ENCODE measurements at regions not wholly inside any gene's neighbourhood (a gene's known extent, or its start where the extent isn't known, plus 50 kb on each side); places are given as distances from the start of the nearest gene placed in this dataset.

DNA sequence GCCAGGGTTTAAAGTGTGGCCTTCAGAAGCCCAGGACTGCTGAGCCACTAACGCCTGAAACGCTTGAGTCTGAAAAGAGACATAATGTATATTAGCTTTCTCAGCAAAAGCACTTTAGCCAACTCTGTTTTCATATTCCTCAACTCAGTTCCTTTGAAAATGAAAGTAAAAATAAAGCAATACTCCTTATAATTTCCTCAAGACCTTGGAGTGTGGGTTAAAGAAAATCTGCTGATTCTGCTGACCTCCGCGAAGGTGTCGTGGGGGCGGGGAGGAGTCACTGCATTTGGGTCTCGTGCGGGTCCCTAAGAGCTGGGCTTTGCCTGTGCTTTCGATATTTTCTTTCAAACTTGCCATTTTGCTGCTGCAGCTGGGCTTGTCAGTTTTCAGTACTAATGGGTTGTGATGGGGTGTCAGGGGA is 142.2 kb upstream of the ARID1B start:
- BruUV-seq (replicated peaks) = no TSS peak
- ChIA-PET RAD21 (ENCODE audit: low non-redundant PET in 1 of 2, low total read pairs in 2 of 2, uncharacterized antibody in 2 of 2, unreplicated experiment in 2 of 2) (no interaction called here), POLR2A (no interaction called here), CTCF (no interaction called here)
- TF ChIP-seq EGR1 (IDR thresholded peaks at IDR 0.05; ENCODE audit: low read depth) = no peak
- TF ChIP-seq ELF1 (IDR thresholded peaks at IDR 0.05; ENCODE audit: borderline replicate concordance, low read depth) = no peak
- no peak for TF ChIP-seq RAD21 (IDR thresholded peaks at IDR 0.05; ENCODE audit: low read depth)
- TF ChIP-seq CTCF (IDR thresholded peaks at IDR 0.05 in 2 of 3, conservative IDR thresholded peaks at IDR 0.05 in 1 of 3; ENCODE audit: borderline replicate concordance in 1 of 3, insufficient read depth in 1 of 3, low read depth in 2 of 3, low read length in 2 of 3) = no peak
- TF ChIP-seq CBX3 (IDR thresholded peaks at IDR 0.05; ENCODE audit: low read depth) = no peak
- no peak for TF ChIP-seq FOSL1 (IDR thresholded peaks at IDR 0.05; ENCODE audit: low read depth)
- TF ChIP-seq, protein P1, sequence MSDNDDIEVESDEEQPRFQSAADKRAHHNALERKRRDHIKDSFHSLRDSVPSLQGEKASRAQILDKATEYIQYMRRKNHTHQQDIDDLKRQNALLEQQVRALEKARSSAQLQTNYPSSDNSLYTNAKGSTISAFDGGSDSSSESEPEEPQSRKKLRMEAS (IDR thresholded peaks at IDR 0.05) = no peak
- TF ChIP-seq SP1 (IDR thresholded peaks at IDR 0.05; ENCODE audit: low read depth) = no peak
- no peak for TF ChIP-seq ZNF274 (IDR thresholded peaks at IDR 0.05; ENCODE audit: low read depth, low read length)
- TF ChIP-seq REST (IDR thresholded peaks at IDR 0.05; ENCODE audit: low read depth) = no peak
- TF ChIP-seq POLR2AphosphoS5 (IDR thresholded peaks at IDR 0.05; ENCODE audit: low read depth, low read length) = no peak
- no peak for TF ChIP-seq ZBTB33 (IDR thresholded peaks at IDR 0.05; ENCODE audit: extremely low read depth, insufficient replicate concordance, low read length)
- TF ChIP-seq SIN3A (IDR thresholded peaks at IDR 0.05; ENCODE audit: low read depth) = no peak
- Histone ChIP-seq H4K20me1 (ENCODE audit: insufficient read depth) (no peaks in the 10 kb centered on the region), H3K4me3 (replicated peaks in 1 of 2; ENCODE audit: low read depth in 1 of 2, low read length in 2 of 2) (no peak overlapping the region), H3K36me3 (ENCODE audit: control insufficient read depth in 1 of 2, insufficient read depth in 2 of 2, low read length in 2 of 2) (no peaks in the 10 kb centered on the region), H2AFZ (ENCODE audit: low read depth, low read length, poor library complexity, severe bottlenecking) (no peak overlapping the region), H3K4me1 (ENCODE audit: control insufficient read depth in 1 of 2, insufficient read depth in 2 of 2, low read length in 2 of 2) (no peaks in the 10 kb centered on the region), H3K27me3 (ENCODE audit: insufficient read depth, low read length) (no peaks in the 10 kb centered on the region), H3K9me3 (ENCODE audit: control insufficient read depth in 1 of 2, insufficient read depth in 1 of 2, low read depth in 1 of 2, low read length in 2 of 2) (no peaks in the 10 kb centered on the region), H3K9ac (ENCODE audit: low read length) (no peak overlapping the region), H3K27ac (ENCODE audit: low read depth, low read length) (no peak overlapping the region), H3K79me2 (ENCODE audit: insufficient read depth, low read length) (no peaks in the 10 kb centered on the region), H3K4me2 (ENCODE audit: low read length) (no peak overlapping the region), H3K9me2 (ENCODE audit: insufficient read depth) (no peaks in the 10 kb centered on the region)
- ATAC-seq = no peak
- intact Hi-C loops (cut with micrococcal nuclease) = no loop called here
- no peak for DNase-seq (ENCODE audit: low read depth, low spot score)
